ENCODE measurements at regions not wholly inside any gene's neighbourhood (a gene's known extent, or its start where the extent isn't known, plus 50 kb on each side); places are given as distances from the start of the nearest gene placed in this dataset.

DNA sequence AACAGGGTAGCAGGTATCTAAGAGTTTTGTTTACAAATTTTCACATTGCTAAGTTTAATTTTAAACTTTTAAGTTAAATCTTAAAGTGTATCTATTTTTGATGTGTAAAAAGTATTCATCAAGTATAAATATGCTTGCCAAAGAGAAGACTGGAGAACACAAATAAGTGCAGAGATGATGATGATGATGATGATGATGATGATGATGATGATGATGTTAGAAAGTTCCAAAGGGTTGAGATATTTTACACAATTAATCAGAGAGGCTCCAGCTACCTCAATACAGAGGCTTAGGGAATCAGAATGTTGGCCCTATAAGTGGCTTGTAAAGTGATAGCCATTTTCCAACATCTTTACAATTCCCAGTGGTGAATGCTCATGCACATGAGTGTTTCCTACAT lies 209.0 kb upstream of the NPVF start:
- H3K4me1 ChIP-seq, result no peaks in the 10 kb centered on the region
- intact Hi-C loops (cut with DNase I), result no loop called here
- no peaks in the 10 kb centered on the region for H3K27me3 ChIP-seq
- ATAC-seq, result no peak
- no peak overlapping the region for H3K4me3 ChIP-seq
- no peaks in the 10 kb centered on the region for H3K36me3 ChIP-seq
- no peak overlapping the region for H3K27ac ChIP-seq
- DNase-seq, result no peak
- TF ChIP-seq, protein P1, sequence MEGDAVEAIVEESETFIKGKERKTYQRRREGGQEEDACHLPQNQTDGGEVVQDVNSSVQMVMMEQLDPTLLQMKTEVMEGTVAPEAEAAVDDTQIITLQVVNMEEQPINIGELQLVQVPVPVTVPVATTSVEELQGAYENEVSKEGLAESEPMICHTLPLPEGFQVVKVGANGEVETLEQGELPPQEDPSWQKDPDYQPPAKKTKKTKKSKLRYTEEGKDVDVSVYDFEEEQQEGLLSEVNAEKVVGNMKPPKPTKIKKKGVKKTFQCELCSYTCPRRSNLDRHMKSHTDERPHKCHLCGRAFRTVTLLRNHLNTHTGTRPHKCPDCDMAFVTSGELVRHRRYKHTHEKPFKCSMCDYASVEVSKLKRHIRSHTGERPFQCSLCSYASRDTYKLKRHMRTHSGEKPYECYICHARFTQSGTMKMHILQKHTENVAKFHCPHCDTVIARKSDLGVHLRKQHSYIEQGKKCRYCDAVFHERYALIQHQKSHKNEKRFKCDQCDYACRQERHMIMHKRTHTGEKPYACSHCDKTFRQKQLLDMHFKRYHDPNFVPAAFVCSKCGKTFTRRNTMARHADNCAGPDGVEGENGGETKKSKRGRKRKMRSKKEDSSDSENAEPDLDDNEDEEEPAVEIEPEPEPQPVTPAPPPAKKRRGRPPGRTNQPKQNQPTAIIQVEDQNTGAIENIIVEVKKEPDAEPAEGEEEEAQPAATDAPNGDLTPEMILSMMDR (IDR thresholded peaks at IDR 0.05), result no peak
- TF ChIP-seq POLR2A (IDR thresholded peaks at IDR 0.05), result no peak
- H3K9me3 ChIP-seq, result no peaks in the 10 kb centered on the region

DNA sequence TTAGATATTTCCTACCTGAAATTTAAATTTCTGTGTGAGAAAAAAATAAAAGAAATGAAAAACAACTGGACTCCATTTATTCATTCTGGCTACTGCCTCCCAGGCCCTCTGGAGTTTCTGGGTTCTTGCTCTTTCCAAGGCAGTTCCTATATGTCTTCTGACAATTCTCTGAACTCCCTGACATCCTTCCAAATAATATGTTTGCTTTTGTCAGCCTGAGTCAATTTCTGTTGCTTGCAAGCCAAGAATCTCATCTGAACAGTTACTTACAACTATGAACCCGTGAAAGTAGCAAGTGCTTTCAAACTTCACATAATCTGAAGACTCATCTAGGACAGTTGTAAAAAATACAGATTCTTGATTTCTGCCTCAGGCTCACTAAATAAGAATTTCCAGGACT lies 216.7 kb upstream of the NPVF start:
- no peaks in the 10 kb centered on the region for H3K27me3 ChIP-seq
- DNase-seq, result no peak
- no peaks in the 10 kb centered on the region for H3K36me3 ChIP-seq
- TF ChIP-seq, protein P1 (IDR thresholded peaks at IDR 0.05), result no peak
- no peak for TF ChIP-seq POLR2A (IDR thresholded peaks at IDR 0.05)
- no peak overlapping the region for H3K4me3 ChIP-seq
- H3K4me1 ChIP-seq, result no peaks in the 10 kb centered on the region
- H3K9me3 ChIP-seq, result no peaks in the 10 kb centered on the region
- 14% methylated on average over 1 of the region's 1 CpG for WGBS (ENCODE audit: insufficient coverage, low coverage, low lambda C conversion rate, missing lambda C conversion rate)
- ATAC-seq, result no peak
- intact Hi-C loops (cut with DNase I), result no loop called here
- H3K27ac ChIP-seq, result no peak overlapping the region

DNA sequence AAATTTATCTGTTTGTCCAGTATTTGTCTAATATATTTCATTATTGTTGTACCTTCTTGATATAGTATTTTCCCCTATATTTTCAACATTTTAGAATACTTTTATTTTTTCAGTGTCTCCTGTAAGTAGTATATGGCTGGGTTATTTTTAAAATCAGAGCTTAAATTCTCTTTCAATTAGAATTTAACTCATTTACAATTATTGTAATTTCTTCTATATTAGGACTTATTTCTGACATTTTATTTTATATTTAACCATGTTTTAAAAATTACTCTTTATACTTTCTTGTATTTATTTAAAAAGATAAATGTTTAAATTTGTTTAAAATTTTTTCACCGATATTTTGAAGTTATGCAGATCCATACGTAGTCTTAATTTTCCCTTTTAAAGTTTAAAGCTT lies 220.0 kb upstream of the NPVF start:
- WGBS (ENCODE audit: insufficient coverage, low coverage, low lambda C conversion rate, missing lambda C conversion rate), result 80% methylated on average over 2 of the region's 2 CpGs
- TF ChIP-seq POLR2A (IDR thresholded peaks at IDR 0.05), result no peak
- TF ChIP-seq, protein P1 (IDR thresholded peaks at IDR 0.05), result no peak
- Histone ChIP-seq H3K27ac (no peak overlapping the region), H3K27me3 (no peaks in the 10 kb centered on the region), H3K9me3 (no peaks in the 10 kb centered on the region), H3K36me3 (no peaks in the 10 kb centered on the region), H3K4me1 (no peaks in the 10 kb centered on the region), H3K4me3 (no peak overlapping the region)
- intact Hi-C loops (cut with DNase I), result no loop called here
- no peak for DNase-seq
- ATAC-seq, result no peak

DNA sequence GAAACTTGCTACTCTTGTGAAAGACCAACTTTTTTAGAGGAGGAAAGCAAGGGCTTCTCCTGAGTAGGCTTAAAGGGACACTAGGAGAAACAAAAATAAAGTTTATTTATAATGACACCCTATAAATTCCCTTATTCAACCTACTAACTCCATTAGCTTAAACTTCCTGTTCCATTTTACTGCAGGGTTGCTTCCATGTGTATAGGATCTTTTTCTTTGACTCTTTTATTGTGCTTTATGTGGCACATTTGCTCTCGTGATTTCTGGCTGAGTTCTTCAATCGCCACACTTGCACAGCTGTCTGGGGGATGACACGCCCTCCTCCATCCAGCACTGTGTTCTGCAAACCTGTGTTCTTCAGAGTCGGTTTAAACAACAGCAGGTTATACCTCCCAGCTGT lies 225.7 kb upstream of the NPVF start:
- Histone ChIP-seq H3K27ac (no peak overlapping the region), H3K9me3 (no peaks in the 10 kb centered on the region), H3K27me3 (no peaks in the 10 kb centered on the region), H3K4me3 (no peak overlapping the region), H3K4me1 (peaks cover 0 to 13% (median 4%) of the 10 kb centered on the region in 4 donors), H3K36me3 (no peaks in the 10 kb centered on the region)
- intact Hi-C loops (cut with DNase I), result no loop called here
- ATAC-seq, result no peak
- 67% methylated on average over 4 of the region's 4 CpGs for whole genome bisulfite sequencing (ENCODE audit: insufficient coverage, low coverage, low lambda C conversion rate, missing lambda C conversion rate)
- TF ChIP-seq, protein P1 (IDR thresholded peaks at IDR 0.05), result no peak
- no peak for TF ChIP-seq POLR2A (IDR thresholded peaks at IDR 0.05)
- DNase-seq, result no peak

DNA sequence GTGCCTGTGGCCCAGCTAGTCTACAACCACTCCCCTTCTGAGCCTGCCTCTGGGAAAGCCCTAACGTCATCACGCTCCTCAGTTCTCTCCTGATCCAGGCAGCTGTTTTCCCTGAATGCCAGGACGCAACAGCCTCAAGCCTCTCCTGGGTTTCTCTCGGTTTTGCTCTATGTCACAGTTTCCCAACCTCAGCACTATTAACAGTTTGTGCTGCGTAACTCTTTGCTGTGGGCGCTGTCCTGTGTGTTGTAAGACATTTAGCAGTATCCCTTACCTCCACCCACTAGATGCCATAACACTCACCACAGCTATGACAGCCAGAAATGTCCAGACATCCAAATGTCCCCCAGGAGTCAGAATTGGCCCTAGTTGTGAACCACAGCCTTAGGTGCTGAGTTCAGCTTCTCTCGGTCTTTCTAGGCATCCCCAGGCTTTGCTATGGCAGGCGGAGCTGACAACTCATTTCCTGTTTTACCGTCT lies 226.3 kb upstream of the NPVF start:
- ATAC-seq, result peak; percentile 17 to 43 (median 32)
- peaks cover 0 to 13% (median 4%) of the 10 kb centered on the region in 4 donors for H3K4me1 ChIP-seq

More for the DNA sequence above, 226.3 kb upstream of the NPVF start:
- TF ChIP-seq, protein P1 (IDR thresholded peaks at IDR 0.05), result no peak
- TF ChIP-seq POLR2A (IDR thresholded peaks at IDR 0.05), result no peak
- Histone ChIP-seq H3K36me3 (no peaks in the 10 kb centered on the region), H3K27ac (no peak overlapping the region), H3K4me3 (no peak overlapping the region), H3K9me3 (no peaks in the 10 kb centered on the region), H3K27me3 (no peaks in the 10 kb centered on the region)
- intact Hi-C loops (cut with DNase I), result no loop called here
- 44% methylated on average over 9 of the region's 9 CpGs for WGBS (ENCODE audit: insufficient coverage, low coverage, low lambda C conversion rate, missing lambda C conversion rate)
- DNase-seq, result no peak
